H1 (cell line): ENCODE measurements at regions not wholly inside any gene's neighbourhood (a gene's known extent, or its start where the extent isn't known, plus 50 kb on each side); places are given as distances from the start of the nearest gene placed in this dataset.

Experiments
- CTCF ChIA-PET: fragments of 300-600 bp; sonication (Branson Sonifier 250); formaldehyde crosslinking; loops from one replicate; lab custom pipeline; 2021; ENCODE audit not compliant: partially characterized antibody; lab: Charles Lee
- POLR2A ChIA-PET: fragments of 300-600 bp; sonication (Branson Sonifier 250); formaldehyde crosslinking; loops from one replicate; lab custom pipeline; 2021; ENCODE audit warnings: inconsistent platforms; ENCODE audit not compliant: partially characterized antibody; lab: Charles Lee
- DNase-seq, 2 experiments: peaks; one replicate each; pipeline versions ENCODE4 v3.0.0 to v3.0.0-alpha.2; 2010 to 2022; ENCODE audit warnings: low spot score in 2 of 2, low read depth in 1 of 2, mixed read lengths in 1 of 2
- FAIRE-seq: peaks from 2 replicates; lab custom pipeline; 2011; peaks lifted over from hg19 to GRCh38; lab: Jason Lieb, UNC
- H2AFZ ChIP-seq: 2 replicates; pipeline ENCODE4 v1.8.1; 2012; ENCODE audit warnings: low read length, inconsistent platforms
- H2AK5ac ChIP-seq: 2 replicates; pipeline ENCODE4 v1.6.1; 2013; ENCODE audit warnings: low read depth, low read length
- H2BK120ac ChIP-seq: replicated peaks from 2 replicates; pipeline ENCODE3; 2013; ENCODE audit warnings: low read depth, low read length, inconsistent platforms
- H2BK12ac ChIP-seq: 2 replicates; pipeline ENCODE4 v1.6.1; 2013; ENCODE audit warnings: low read depth, low read length
- H2BK15ac ChIP-seq: 2 replicates; pipeline ENCODE4 v1.6.1; 2013; ENCODE audit warnings: low read length
- H2BK20ac ChIP-seq: 2 replicates; pipeline ENCODE4 v1.6.1; 2013; ENCODE audit warnings: low read length
- H2BK5ac ChIP-seq: 2 replicates; pipeline ENCODE4 v1.6.1; 2013; ENCODE audit warnings: low read depth, low read length
- H3K14ac ChIP-seq: 2 replicates; pipeline ENCODE4 v1.6.1; 2013; ENCODE audit warnings: inconsistent platforms; ENCODE audit not compliant: insufficient read length
- H3K18ac ChIP-seq: 2 replicates; pipeline ENCODE4 v1.6.1; 2013; ENCODE audit warnings: low read length; ENCODE audit errors: extremely low read depth
- H3K23ac ChIP-seq: 2 replicates; pipeline ENCODE4 v1.6.1; 2013; ENCODE audit warnings: inconsistent platforms; ENCODE audit not compliant: insufficient read length
- H3K23me2 ChIP-seq: 2 replicates; pipeline ENCODE4 v1.6.1; 2013; ENCODE audit warnings: low read depth, low read length
- H3K27ac ChIP-seq: 2 replicates; pipeline ENCODE4 v1.6.1; 2011; ENCODE audit warnings: low read depth, low read length, inconsistent platforms
- H3K27me3 ChIP-seq, 4 experiments: replicated peaks in 1 of 4; 1 replicate in 1 of 4; 2 replicates in 3 of 4; pipeline versions ENCODE4 v1.6.1 to v1.8.1; 2011 to 2013; ENCODE audit warnings: low read length in 3 of 4, mild to moderate bottlenecking in 3 of 4, inconsistent platforms in 2 of 4, mixed read lengths in 2 of 4, moderate library complexity in 1 of 4; ENCODE audit not compliant: control insufficient read depth in 3 of 4, insufficient read depth in 3 of 4; ENCODE audit errors: extremely low read depth in 1 of 4
- H3K36me3 ChIP-seq, 4 experiments: 2 replicates each; pipeline versions ENCODE4 v1.6.1 to v1.8.1; 2011 to 2013; ENCODE audit warnings: mild to moderate bottlenecking in 4 of 4, low read length in 3 of 4, moderate library complexity in 2 of 4, control low read depth in 1 of 4, inconsistent platforms in 1 of 4; ENCODE audit not compliant: insufficient read depth in 4 of 4, control insufficient read depth in 2 of 4
- H3K4ac ChIP-seq: replicated peaks from 2 replicates; pipeline ENCODE3; 2013; ENCODE audit warnings: low read length, low read depth, mixed read lengths, inconsistent platforms; ENCODE audit not compliant: insufficient read length
- H3K4me1 ChIP-seq, 4 experiments: replicated peaks in 1 of 4; 1 replicate in 1 of 4; 2 replicates in 3 of 4; pipeline versions ENCODE4 v1.6.1 to v1.8.1; 2011 to 2013; ENCODE audit warnings: low read length in 3 of 4, inconsistent platforms in 2 of 4, mixed read lengths in 1 of 4; ENCODE audit not compliant: insufficient read depth in 4 of 4, control insufficient read depth in 3 of 4
- H3K4me2 ChIP-seq, 2 experiments: 2 replicates each; pipeline versions ENCODE4 v1.6.1 to v1.8.1; 2011 to 2013; ENCODE audit warnings: low read depth in 2 of 2, low read length in 2 of 2, control low read depth in 1 of 2, inconsistent platforms in 1 of 2, mild to moderate bottlenecking in 1 of 2; ENCODE audit not compliant: insufficient read depth in 1 of 2
- H3K4me3 ChIP-seq, 4 experiments: fragments of 200-600, 300-600 bp in 1 of 4; sonication (generic), shearing (Covaris generic), sonication (Bioruptor Twin) in 1 of 4; 2 replicates each; pipeline versions ENCODE4 v1.5.1 to v1.8.1; 2011 to 2016; ENCODE audit warnings: low read length in 4 of 4, low read depth in 3 of 4, control low read depth in 2 of 4, inconsistent platforms in 2 of 4, mild to moderate bottlenecking in 2 of 4, mixed read lengths in 1 of 4, moderate library complexity in 1 of 4; ENCODE audit not compliant: insufficient read depth in 2 of 4; ENCODE audit errors: extremely low read depth in 1 of 4
- H3K56ac ChIP-seq: replicated peaks from 2 replicates; pipeline ENCODE3; 2013; ENCODE audit warnings: low read depth, mild to moderate bottlenecking, mixed read lengths, low read length, inconsistent platforms; ENCODE audit not compliant: insufficient read length
- H3K79me1 ChIP-seq: 2 replicates; pipeline ENCODE4 v1.6.1; 2013; ENCODE audit warnings: low read depth, low read length, control low read depth
- H3K79me2 ChIP-seq, 2 experiments: 2 replicates each; pipeline versions ENCODE4 v1.6.1 to v1.8.1; 2012 to 2013; ENCODE audit warnings: low read length in 2 of 2, mild to moderate bottlenecking in 2 of 2, inconsistent platforms in 1 of 2; ENCODE audit not compliant: insufficient read depth in 2 of 2, control insufficient read depth in 1 of 2
- H3K9ac ChIP-seq, 4 experiments: replicated peaks in 1 of 4; 1 replicate in 1 of 4; 2 replicates in 3 of 4; pipeline versions ENCODE4 v1.6.1 to v1.8.1; 2011 to 2013; ENCODE audit warnings: low read depth in 3 of 4, low read length in 3 of 4, control low read depth in 2 of 4, mild to moderate bottlenecking in 2 of 4, moderate library complexity in 2 of 4, inconsistent platforms in 1 of 4; ENCODE audit errors: extremely low read depth in 1 of 4
- H3K9me3 ChIP-seq, 2 experiments: 2 replicates each; pipeline versions ENCODE4 v1.6.1 to v1.8.1; 2012 to 2013; ENCODE audit warnings: mild to moderate bottlenecking in 2 of 2, moderate library complexity in 2 of 2, control low read depth in 1 of 2, inconsistent platforms in 1 of 2, low read depth in 1 of 2, low read length in 1 of 2, mixed read lengths in 1 of 2; ENCODE audit not compliant: insufficient read depth in 2 of 2
- H4K20me1 ChIP-seq, 2 experiments: replicated peaks in 1 of 2; 2 replicates each; pipeline versions ENCODE3 to v1.8.1; 2011 to 2013; ENCODE audit warnings: inconsistent platforms in 2 of 2, low read length in 2 of 2, mild to moderate bottlenecking in 1 of 2; ENCODE audit not compliant: insufficient read depth in 2 of 2, control insufficient read depth in 1 of 2
- H4K5ac ChIP-seq: 2 replicates; pipeline ENCODE4 v1.6.1; 2013; ENCODE audit warnings: low read length, low read depth, mixed read lengths, inconsistent platforms; ENCODE audit not compliant: insufficient read length
- H4K8ac ChIP-seq: 2 replicates; pipeline ENCODE4 v1.8.0; 2013; ENCODE audit warnings: mild to moderate bottlenecking, moderate library complexity, low read length, inconsistent platforms; ENCODE audit not compliant: insufficient read depth; ENCODE audit errors: extremely low read depth
- H4K91ac ChIP-seq: replicated peaks from 2 replicates; pipeline ENCODE3; 2013; ENCODE audit warnings: low read length, mixed read lengths, inconsistent platforms; ENCODE audit not compliant: insufficient read length
- ASH2L ChIP-seq: fragments of 200-600, 300-600 bp; sonication (generic); IDR thresholded peaks from one replicate; pipeline ENCODE4 v1.7.1; 2017; ENCODE audit warnings: low read length
- BACH1 ChIP-seq: IDR thresholded peaks from 2 replicates; pipeline ENCODE4 v1.6.1; 2012; ENCODE audit warnings: low read length, improper control_type of control experiment
- BRCA1 ChIP-seq: IDR thresholded peaks from 2 replicates; pipeline ENCODE4 v1.6.1; 2012; ENCODE audit warnings: low read depth, low read length, improper control_type of control experiment
- RAD21 ChIP-seq, 2 experiments: IDR thresholded peaks in 1 of 2; conservative IDR thresholded peaks in 1 of 2; 2 replicates each; pipeline ENCODE4 v1.6.1; 2011; ENCODE audit warnings: low read depth in 2 of 2, low read length in 2 of 2, improper control_type of control experiment in 1 of 2, inconsistent platforms in 1 of 2, mild to moderate bottlenecking in 1 of 2, moderate library complexity in 1 of 2
- SIN3A ChIP-seq, 2 experiments: IDR thresholded peaks in 1 of 2; conservative IDR thresholded peaks in 1 of 2; 2 replicates each; pipeline ENCODE4 v1.6.1; 2011 to 2012; ENCODE audit warnings: low read length in 2 of 2, improper control_type of control experiment in 1 of 2, low read depth in 1 of 2, mild to moderate bottlenecking in 1 of 2
- SIX5 ChIP-seq: IDR thresholded peaks from 2 replicates; pipeline ENCODE4 v1.6.1; 2011; ENCODE audit warnings: mild to moderate bottlenecking, low read depth, low read length
- TEAD4 ChIP-seq: IDR thresholded peaks from 2 replicates; pipeline ENCODE4 v1.6.1; 2012; ENCODE audit warnings: low read depth, low read length, inconsistent platforms, mixed read lengths
- YY1 ChIP-seq: IDR thresholded peaks from 2 replicates; pipeline ENCODE4 v1.6.1; 2011; ENCODE audit warnings: low read depth, mild to moderate bottlenecking, low read length
- WGBS, 2 experiments: shearing (Covaris generic) in 1 of 2; methylation state at CpG; one replicate each; pipeline versions ENCODE4 v1.1.6 to v1.1.7; 2013 to 2015; ENCODE audit warnings: low lambda C conversion rate in 2 of 2, mixed read lengths in 2 of 2, inconsistent platforms in 1 of 2, low coverage in 1 of 2, missing lambda C conversion rate in 1 of 2; ENCODE audit not compliant: insufficient replicate concordance in 2 of 2, insufficient coverage in 1 of 2, insufficient read length in 1 of 2; ENCODE audit errors: extremely low coverage in 1 of 2, missing lambda C conversion rate in 1 of 2; 5-methylcytosine and 5-hydroxymethylcytosine counted together
- TF ChIP-seq, protein P1 (sequence below): IDR thresholded peaks from 2 replicates; pipeline ENCODE4 v1.6.1; 2011; ENCODE audit warnings: low read length, improper control_type of control experiment

DNA sequence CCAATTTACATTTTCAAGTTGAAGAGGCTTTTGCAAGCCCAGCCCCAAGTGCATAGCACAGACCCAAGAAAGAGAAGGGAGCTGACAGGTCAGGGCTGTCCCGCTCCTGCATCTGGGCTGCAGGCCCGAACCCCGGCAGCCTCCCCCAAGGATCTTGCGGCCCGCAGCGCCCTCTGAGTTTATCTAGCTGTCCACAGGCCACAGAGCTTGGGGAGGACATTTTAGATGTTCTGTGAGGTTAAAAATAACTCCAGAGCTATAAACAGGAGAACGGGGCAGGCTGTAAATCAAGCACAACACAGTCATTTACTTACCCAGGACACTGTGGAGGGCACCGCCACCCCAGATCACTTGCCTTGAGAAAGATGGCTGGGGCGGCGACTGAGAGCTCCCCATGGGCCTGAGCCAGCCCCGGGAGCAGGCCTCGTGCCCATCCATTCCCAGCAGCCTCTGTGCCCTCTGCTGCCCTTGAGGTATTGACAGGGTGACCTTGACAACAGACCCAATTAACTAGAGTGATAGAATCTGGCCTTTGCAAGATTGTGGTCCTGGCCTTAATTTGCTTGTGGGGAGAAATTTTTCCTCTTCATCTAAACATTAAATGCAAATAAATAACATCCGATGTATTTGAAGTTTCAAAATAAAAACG lies 563.0 kb downstream of the TCERG1L start:
- H3K14ac ChIP-seq = no peak overlapping the region
- H3K23ac ChIP-seq = no peak overlapping the region
- H3K4me2 ChIP-seq = no peak overlapping the region
- FAIRE-seq (no peak), DNase-seq (no peak)
- no peak overlapping the region for H2BK5ac ChIP-seq
- CTCF ChIA-PET = interaction anchor here (0.9 kb wide), 1 partner anchor 13 kb away, joined by 4 read pairs; no protein-coding TSS in a partner anchor
- H2AFZ ChIP-seq = no peak overlapping the region
- H3K79me2 ChIP-seq = no peaks in the 10 kb centered on the region
- H2BK20ac ChIP-seq = no peak overlapping the region
- no peaks in the 10 kb centered on the region for H3K23me2 ChIP-seq
- no peaks in the 10 kb centered on the region for H3K36me3 ChIP-seq
- no peak overlapping the region for H4K8ac ChIP-seq
- H3K27ac ChIP-seq = no peak overlapping the region
- 89% methylated on average over 11 of the region's 14 CpGs; no CpG with 5 or more reads in 1 of the 2 experiments for WGBS, 2 experiments
- H2AK5ac ChIP-seq = no peak overlapping the region
- H2BK120ac ChIP-seq = no peak overlapping the region
- H2BK12ac ChIP-seq = no peak overlapping the region
- H2BK15ac ChIP-seq = no peak overlapping the region
- H3K9ac ChIP-seq = no peak overlapping the region
- POLR2A ChIA-PET = no interaction called here
- H4K5ac ChIP-seq = no peak overlapping the region
- H3K4ac ChIP-seq = no peak overlapping the region
- H3K79me1 ChIP-seq = no peaks in the 10 kb centered on the region
- no peak overlapping the region for H3K56ac ChIP-seq
- no peak overlapping the region for H3K18ac ChIP-seq
- H3K4me1 ChIP-seq = peaks cover 0 to 14% (median 10%) of the 10 kb centered on the region in 4 experiments; a peak in 6 of 7 replicates
- H4K91ac ChIP-seq = no peak overlapping the region
- TF ChIP-seq RAD21 (IDR thresholded peaks at IDR 0.05 in 1 of 2, conservative IDR thresholded peaks at IDR 0.05 in 1 of 2; ENCODE audit: low read depth in 2 of 2, low read length in 2 of 2) = no peak
- TF ChIP-seq SIX5 = no peak
- TF ChIP-seq, protein P1, sequence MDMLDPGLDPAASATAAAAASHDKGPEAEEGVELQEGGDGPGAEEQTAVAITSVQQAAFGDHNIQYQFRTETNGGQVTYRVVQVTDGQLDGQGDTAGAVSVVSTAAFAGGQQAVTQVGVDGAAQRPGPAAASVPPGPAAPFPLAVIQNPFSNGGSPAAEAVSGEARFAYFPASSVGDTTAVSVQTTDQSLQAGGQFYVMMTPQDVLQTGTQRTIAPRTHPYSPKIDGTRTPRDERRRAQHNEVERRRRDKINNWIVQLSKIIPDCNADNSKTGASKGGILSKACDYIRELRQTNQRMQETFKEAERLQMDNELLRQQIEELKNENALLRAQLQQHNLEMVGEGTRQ = no peak
- TF ChIP-seq YY1 = no peak
- no peak for TF ChIP-seq ASH2L
- TF ChIP-seq BRCA1 = no peak
- TF ChIP-seq TEAD4 = no peak
- no peak for TF ChIP-seq SIN3A (conservative IDR thresholded peaks at IDR 0.05 in 1 of 2, IDR thresholded peaks at IDR 0.05 in 1 of 2; ENCODE audit: low read depth in 1 of 2, low read length in 2 of 2)
- no peak for TF ChIP-seq BACH1
- no peaks in the 10 kb centered on the region for H4K20me1 ChIP-seq
- H3K9me3 ChIP-seq = no peaks in the 10 kb centered on the region
- no peak overlapping the region for H3K4me3 ChIP-seq
- no peaks in the 10 kb centered on the region for H3K27me3 ChIP-seq
